ENCODE measurements at regions not wholly inside any gene's neighbourhood (a gene's known extent, or its start where the extent isn't known, plus 50 kb on each side); places are given as distances from the start of the nearest gene placed in this dataset.

DNA sequence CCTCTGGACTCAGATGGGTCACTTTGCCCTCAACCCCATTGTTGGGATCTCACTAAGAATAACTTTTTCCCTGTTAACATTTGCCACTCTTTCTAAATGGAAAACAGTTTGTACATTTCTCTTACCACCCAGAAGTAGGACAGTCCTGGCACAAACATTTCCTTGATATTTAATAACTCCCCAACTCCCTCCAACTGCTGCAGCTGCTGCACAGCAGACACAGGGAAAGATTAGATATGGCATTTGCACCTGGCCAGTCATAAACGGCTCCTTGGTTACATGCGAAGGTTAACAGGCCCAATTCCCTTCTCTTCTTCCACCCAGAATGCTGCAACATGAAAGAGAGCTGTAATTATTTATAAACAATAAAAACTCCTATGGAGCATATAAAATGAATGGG is 55.9 kb upstream of the SOX4 start:
- TF ChIP-seq, protein P1, sequence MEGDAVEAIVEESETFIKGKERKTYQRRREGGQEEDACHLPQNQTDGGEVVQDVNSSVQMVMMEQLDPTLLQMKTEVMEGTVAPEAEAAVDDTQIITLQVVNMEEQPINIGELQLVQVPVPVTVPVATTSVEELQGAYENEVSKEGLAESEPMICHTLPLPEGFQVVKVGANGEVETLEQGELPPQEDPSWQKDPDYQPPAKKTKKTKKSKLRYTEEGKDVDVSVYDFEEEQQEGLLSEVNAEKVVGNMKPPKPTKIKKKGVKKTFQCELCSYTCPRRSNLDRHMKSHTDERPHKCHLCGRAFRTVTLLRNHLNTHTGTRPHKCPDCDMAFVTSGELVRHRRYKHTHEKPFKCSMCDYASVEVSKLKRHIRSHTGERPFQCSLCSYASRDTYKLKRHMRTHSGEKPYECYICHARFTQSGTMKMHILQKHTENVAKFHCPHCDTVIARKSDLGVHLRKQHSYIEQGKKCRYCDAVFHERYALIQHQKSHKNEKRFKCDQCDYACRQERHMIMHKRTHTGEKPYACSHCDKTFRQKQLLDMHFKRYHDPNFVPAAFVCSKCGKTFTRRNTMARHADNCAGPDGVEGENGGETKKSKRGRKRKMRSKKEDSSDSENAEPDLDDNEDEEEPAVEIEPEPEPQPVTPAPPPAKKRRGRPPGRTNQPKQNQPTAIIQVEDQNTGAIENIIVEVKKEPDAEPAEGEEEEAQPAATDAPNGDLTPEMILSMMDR (IDR thresholded peaks at IDR 0.05; ENCODE audit: low read depth, low read length, missing control alignments): no peak
- DNase-seq (ENCODE audit: low read depth): no peak
- H3K4me3 ChIP-seq (ENCODE audit: low read depth, low read length): no peak overlapping the region

DNA sequence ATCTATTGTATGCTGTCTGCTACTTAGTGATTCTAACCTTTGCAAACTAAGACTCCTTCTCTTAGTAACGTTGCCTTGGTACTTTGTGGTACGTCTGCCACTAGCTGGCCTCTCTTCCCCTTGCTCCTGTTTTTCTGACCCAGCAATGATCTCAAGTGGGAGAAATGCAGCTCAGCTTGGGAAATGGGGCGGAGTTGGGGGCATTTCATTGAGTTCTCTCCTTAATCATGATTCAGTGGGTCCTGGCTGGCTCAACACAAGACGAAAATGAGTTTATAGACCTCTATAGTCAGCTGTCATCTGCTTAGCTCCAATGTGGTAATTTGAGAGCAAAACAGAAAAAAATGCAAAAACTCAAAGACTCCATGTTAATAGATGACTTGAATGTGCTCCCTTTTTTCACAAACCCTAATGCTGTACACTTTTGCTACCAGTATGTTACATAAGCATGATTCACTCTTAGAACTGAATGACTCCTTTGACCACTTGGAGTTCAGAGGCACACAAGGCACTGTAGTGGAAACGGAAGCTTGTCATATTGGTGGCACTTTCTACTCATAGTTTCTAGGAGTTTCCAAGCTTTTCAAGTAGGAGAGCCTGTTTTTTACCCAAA is 55.3 kb upstream of the SOX4 start:
- no peak for DNase-seq (ENCODE audit: low read depth)
- H3K4me3 ChIP-seq (ENCODE audit: low read depth, low read length): no peak overlapping the region
- TF ChIP-seq, protein P1 (IDR thresholded peaks at IDR 0.05; ENCODE audit: low read depth, low read length, missing control alignments): no peak

DNA sequence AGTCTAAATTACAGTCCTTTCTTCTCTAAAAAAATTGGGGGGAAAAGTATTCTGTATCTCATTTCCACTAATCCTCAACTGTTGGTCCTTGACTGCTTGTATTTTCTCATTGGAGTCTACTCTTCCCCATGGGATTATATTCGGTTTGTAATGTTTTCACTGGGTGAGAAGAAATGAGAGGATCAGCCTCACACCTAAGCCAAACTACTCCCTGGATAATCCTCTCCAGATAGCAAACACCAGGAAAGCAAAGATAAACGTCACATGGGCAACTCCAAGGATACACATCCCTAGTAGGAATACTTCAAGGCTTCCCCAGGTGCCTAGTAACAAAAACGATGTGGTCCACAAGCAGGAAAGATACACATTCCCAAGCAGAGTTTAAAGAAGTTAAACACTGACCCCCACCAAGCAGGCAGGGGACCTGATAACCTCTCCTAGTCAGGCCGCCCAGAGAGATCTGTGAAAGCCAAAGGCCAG is 53.9 kb upstream of the SOX4 start:
- no peak overlapping the region for H3K4me3 ChIP-seq (ENCODE audit: low read depth, low read length)
- no peak for DNase-seq (ENCODE audit: low read depth)
- TF ChIP-seq, protein P1 (IDR thresholded peaks at IDR 0.05; ENCODE audit: low read depth, low read length, missing control alignments): no peak
